C4-2B (cell line): ENCODE measurements at regions not wholly inside any gene's neighbourhood (a gene's known extent, or its start where the extent isn't known, plus 50 kb on each side); places are given as distances from the start of the nearest gene placed in this dataset.

Experiments used
- ZFX ChIP-seq: fragments of 450-650 bp; IDR thresholded peaks from 2 replicates; pipeline ENCODE4 v1.6.1; 2017
- TF ChIP-seq, protein P1 (sequence below): fragments of 450-650 bp; conservative IDR thresholded peaks from 2 replicates; pipeline ENCODE4 v1.5.1; 2017; ENCODE audit warnings: mild to moderate bottlenecking

DNA sequence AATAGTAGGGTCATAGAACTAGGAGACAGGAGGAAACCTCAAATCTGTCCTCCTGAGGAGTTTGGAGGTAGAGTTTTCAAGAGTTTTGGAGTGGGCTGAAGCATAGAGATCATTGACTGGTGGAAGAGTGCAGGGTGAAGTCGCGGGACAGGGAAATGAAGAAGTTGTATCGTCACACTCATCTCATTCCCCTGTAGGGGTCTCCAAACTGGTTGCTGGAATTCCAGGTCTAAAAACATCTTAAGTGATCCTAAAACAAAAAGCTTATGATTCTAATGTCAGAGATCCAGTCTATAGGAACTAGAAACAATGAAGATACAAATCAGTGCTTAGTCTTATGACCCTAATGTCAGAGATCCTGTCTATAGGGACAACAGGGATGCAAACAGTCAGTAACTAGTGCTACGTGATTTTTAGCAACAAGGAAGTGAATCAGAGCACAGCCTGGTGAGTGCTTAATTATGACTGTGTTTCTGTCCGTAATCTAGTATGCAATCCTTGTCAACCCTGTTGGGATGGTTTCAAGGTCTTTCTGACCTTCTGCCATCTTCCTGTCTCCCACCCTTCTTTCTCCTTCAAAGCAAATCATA lies 139.4 kb downstream of the SKIDA1 start:
- TF ChIP-seq, protein P1, sequence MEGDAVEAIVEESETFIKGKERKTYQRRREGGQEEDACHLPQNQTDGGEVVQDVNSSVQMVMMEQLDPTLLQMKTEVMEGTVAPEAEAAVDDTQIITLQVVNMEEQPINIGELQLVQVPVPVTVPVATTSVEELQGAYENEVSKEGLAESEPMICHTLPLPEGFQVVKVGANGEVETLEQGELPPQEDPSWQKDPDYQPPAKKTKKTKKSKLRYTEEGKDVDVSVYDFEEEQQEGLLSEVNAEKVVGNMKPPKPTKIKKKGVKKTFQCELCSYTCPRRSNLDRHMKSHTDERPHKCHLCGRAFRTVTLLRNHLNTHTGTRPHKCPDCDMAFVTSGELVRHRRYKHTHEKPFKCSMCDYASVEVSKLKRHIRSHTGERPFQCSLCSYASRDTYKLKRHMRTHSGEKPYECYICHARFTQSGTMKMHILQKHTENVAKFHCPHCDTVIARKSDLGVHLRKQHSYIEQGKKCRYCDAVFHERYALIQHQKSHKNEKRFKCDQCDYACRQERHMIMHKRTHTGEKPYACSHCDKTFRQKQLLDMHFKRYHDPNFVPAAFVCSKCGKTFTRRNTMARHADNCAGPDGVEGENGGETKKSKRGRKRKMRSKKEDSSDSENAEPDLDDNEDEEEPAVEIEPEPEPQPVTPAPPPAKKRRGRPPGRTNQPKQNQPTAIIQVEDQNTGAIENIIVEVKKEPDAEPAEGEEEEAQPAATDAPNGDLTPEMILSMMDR = no peak
- TF ChIP-seq ZFX = no peak
